Heart left ventricle (tissue), 13 donors: ENCODE measurements at regions not wholly inside any gene's neighbourhood (a gene's known extent, or its start where the extent isn't known, plus 50 kb on each side); places are given as distances from the start of the nearest gene placed in this dataset.

Experiments used
- POLR2A ChIP-seq, 2 donors: fragments of 450-650 bp; IDR thresholded peaks; one replicate each; pipeline ENCODE4 v1.6.1; 2017; ENCODE audit warnings: antibody characterized with exemption in 2 of 2, mild to moderate bottlenecking in 2 of 2, moderate library complexity in 2 of 2
- TF ChIP-seq, protein P1 (sequence below), 12 donors: fragments of 200-600 bp; sonication (generic) in 4 of 12; IDR thresholded peaks; one replicate each; pipeline versions ENCODE4 v1.5.0 to v1.8.0; 2018 to 2022; ENCODE audit warnings: antibody characterized with exemption in 12 of 12, mild to moderate bottlenecking in 5 of 12
- donor health status: ischemic (EF 13 %, LVEDD 7.1; RV severe dilation, severe dysfunction).
- donor health status: DM: no; HTN: yes; CAD: no.
- donor health status: DM: no; HTN: no; CAD: no.
- donor health status: ischemic (EF 25% LVEDD 6.9; RV normal size, moderate dysfunction).
- donor health status: ischemic (EF 25% LVEDD 5.7; RV mildly dilated, moderate dysfunction).
- donor health status: ischemic (EF 35%, LVEDD 5.7; RV mildly dilated, moderate dysfunction).
- donor health status: nonischemic (EF 11% LVEDD 7.7; RV severe dilation, severe dysfunction).
- donor health status: DM: yes; HTN: yes; CAD: no.
- donor health status: PGD.
- donor health status: ischemic (EF 29% LVEDD 5.4; RV normal size, mild dysfunction).
- donor health status: nonischemic (EF 23%, LVEDD 6.1; RV moderate dilation, normal function).

- no peak for TF ChIP-seq POLR2A (IDR thresholded peaks at IDR 0.05)
- TF ChIP-seq, protein P1, sequence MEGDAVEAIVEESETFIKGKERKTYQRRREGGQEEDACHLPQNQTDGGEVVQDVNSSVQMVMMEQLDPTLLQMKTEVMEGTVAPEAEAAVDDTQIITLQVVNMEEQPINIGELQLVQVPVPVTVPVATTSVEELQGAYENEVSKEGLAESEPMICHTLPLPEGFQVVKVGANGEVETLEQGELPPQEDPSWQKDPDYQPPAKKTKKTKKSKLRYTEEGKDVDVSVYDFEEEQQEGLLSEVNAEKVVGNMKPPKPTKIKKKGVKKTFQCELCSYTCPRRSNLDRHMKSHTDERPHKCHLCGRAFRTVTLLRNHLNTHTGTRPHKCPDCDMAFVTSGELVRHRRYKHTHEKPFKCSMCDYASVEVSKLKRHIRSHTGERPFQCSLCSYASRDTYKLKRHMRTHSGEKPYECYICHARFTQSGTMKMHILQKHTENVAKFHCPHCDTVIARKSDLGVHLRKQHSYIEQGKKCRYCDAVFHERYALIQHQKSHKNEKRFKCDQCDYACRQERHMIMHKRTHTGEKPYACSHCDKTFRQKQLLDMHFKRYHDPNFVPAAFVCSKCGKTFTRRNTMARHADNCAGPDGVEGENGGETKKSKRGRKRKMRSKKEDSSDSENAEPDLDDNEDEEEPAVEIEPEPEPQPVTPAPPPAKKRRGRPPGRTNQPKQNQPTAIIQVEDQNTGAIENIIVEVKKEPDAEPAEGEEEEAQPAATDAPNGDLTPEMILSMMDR (IDR thresholded peaks at IDR 0.05): no peak
Measured at GRCh38 chr18:45253973-45254708, 361.1 kb upstream of the SLC14A2 start.
